Omental fat pad (tissue), 3 donors: ENCODE measurements at regions not wholly inside any gene's neighbourhood (a gene's known extent, or its start where the extent isn't known, plus 50 kb on each side); places are given as distances from the start of the nearest gene placed in this dataset.

Experiments used
- ATAC-seq: fragments of 150-250 bp; one replicate; pipeline ENCODE4 v1.9.1; 2016; ENCODE audit warnings: mild to moderate bottlenecking, moderate library complexity; ENCODE audit not compliant: low FRiP score
- DNase-seq: peaks from one replicate; pipeline ENCODE4 v3.0.0-alpha.2; 2019; ENCODE audit warnings: low spot score
- CTCF ChIP-seq, 3 donors: fragments of 450-650 bp; IDR thresholded peaks; one replicate each; pipeline ENCODE4 v1.5.1; 2016 to 2017; ENCODE audit warnings: antibody characterized with exemption in 3 of 3, mild to moderate bottlenecking in 3 of 3, moderate library complexity in 2 of 3

- ATAC-seq = no peak
- no peak for TF ChIP-seq CTCF (IDR thresholded peaks at IDR 0.05)
- DNase-seq = no peak
Observed at GRCh38 chr11:19525714-19526113, 186.9 kb upstream of the NAV2 start.

- no peak for TF ChIP-seq CTCF (IDR thresholded peaks at IDR 0.05)
- no peak for ATAC-seq
- no peak for DNase-seq
Observed at GRCh38 chr11:19525276-19525675, 187.4 kb upstream of the NAV2 start.

GRCh38 chr11:19524171-19524671 lies 188.4 kb upstream of the NAV2 start:
- DNase-seq = no peak
- ATAC-seq = no peak
- no peak for TF ChIP-seq CTCF (IDR thresholded peaks at IDR 0.05)

GRCh38 chr11:19520681-19521080 lies 192.0 kb upstream of the NAV2 start:
- DNase-seq (no peak), ATAC-seq (no peak)
- no peak for TF ChIP-seq CTCF (IDR thresholded peaks at IDR 0.05)

- ATAC-seq (no peak), DNase-seq (no peak)
- no peak for TF ChIP-seq CTCF (IDR thresholded peaks at IDR 0.05)
Observed at GRCh38 chr11:19519912-19520641, 192.6 kb upstream of the NAV2 start.

GRCh38 chr11:19519353-19519752 lies 193.3 kb upstream of the NAV2 start:
- TF ChIP-seq CTCF (IDR thresholded peaks at IDR 0.05) = no peak
- ATAC-seq (no peak), DNase-seq (no peak)

- DNase-seq = no peak
- no peak for ATAC-seq
- TF ChIP-seq CTCF (IDR thresholded peaks at IDR 0.05) = no peak
Observed at GRCh38 chr11:19513253-19513652, 199.4 kb upstream of the NAV2 start.
